PC-3 (cell line): ENCODE measurements at regions not wholly inside any gene's neighbourhood (a gene's known extent, or its start where the extent isn't known, plus 50 kb on each side); places are given as distances from the start of the nearest gene placed in this dataset.

Experiments used
- ATAC-seq: fragments of 200-7000 bp; cut with Tn5 transposase; 2 replicates; pipeline ENCODE4 v1.9.1; 2020; ENCODE audit warnings: mild to moderate bottlenecking, moderate library complexity
- BruUV-seq: library from RNA; stranded (reverse); fragments of 400-500 nt; replicated peaks from 2 replicates; lab custom pipeline; 2021; lab: Mats Ljungman, UMichigan
- CTCF ChIA-PET: fragments of 300-600 bp; sonication (Branson Sonifier 250); formaldehyde crosslinking; loops from one replicate; lab custom pipeline; 2022; ENCODE audit warnings: antibody characterized with exemption; lab: Charles Lee
- POLR2A ChIA-PET: fragments of 300-600 bp; sonication (Branson Sonifier 250); formaldehyde crosslinking; loops from one replicate; lab custom pipeline; 2022; ENCODE audit warnings: antibody characterized with exemption; ENCODE audit not compliant: unreplicated experiment; lab: Charles Lee
- DNase-seq: peaks from one replicate; pipeline ENCODE4 v3.0.0-alpha.2; 2015
- H2AFZ ChIP-seq: fragments of 300-600 bp; sonication (generic); 2 replicates; pipeline ENCODE4 v1.6.0; 2016; ENCODE audit warnings: antibody characterized with exemption, low read length
- H3F3A ChIP-seq: fragments of 300-600 bp; sonication (generic); one replicate; pipeline ENCODE4 v1.6.0; 2017; ENCODE audit warnings: antibody characterized with exemption, low read length, control low read depth, mild to moderate bottlenecking; ENCODE audit not compliant: unreplicated experiment
- H3K27ac ChIP-seq: fragments of 300-600 bp; sonication (generic); 2 replicates; pipeline ENCODE4 v1.5.1; 2016; ENCODE audit warnings: mild to moderate bottlenecking, low read length
- H3K27me3 ChIP-seq: fragments of 300-600 bp; sonication (generic); 2 replicates; pipeline ENCODE4 v1.6.1; 2016; ENCODE audit warnings: low read length, mixed read lengths
- H3K36me3 ChIP-seq: fragments of 300-600 bp; sonication (generic); 2 replicates; pipeline ENCODE4 v1.6.1; 2016; ENCODE audit warnings: low read depth, mixed run types, low read length, mixed read lengths
- H3K4me1 ChIP-seq: fragments of 300-600 bp; sonication (generic); 2 replicates; pipeline ENCODE4 v1.5.1; 2016; ENCODE audit warnings: low read length; ENCODE audit not compliant: insufficient read depth
- H3K4me2 ChIP-seq: fragments of 300-600 bp; sonication (generic); 2 replicates; pipeline ENCODE4 v1.6.0; 2016; ENCODE audit warnings: low read length
- H3K4me3 ChIP-seq: fragments of 300-600 bp; sonication (generic); 2 replicates; pipeline ENCODE4 v1.5.1; 2016; ENCODE audit warnings: mild to moderate bottlenecking, low read length, mixed read lengths
- H3K79me2 ChIP-seq: fragments of 300-600 bp; sonication (generic); 2 replicates; pipeline ENCODE4 v1.6.1; 2017; ENCODE audit warnings: low read length, mixed read lengths
- H3K9ac ChIP-seq: fragments of 300-600 bp; sonication (generic); 2 replicates; pipeline ENCODE4 v1.6.0; 2016; ENCODE audit warnings: mild to moderate bottlenecking, low read length
- H3K9me2 ChIP-seq: fragments of 300-600 bp; sonication (generic); replicated peaks from 2 replicates; pipeline ENCODE4 v1.6.1; 2016; ENCODE audit warnings: mixed run types, low read length, mixed read lengths
- H3K9me3 ChIP-seq: fragments of 300-600 bp; sonication (generic); 2 replicates; pipeline ENCODE4 v1.6.1; 2016; ENCODE audit warnings: low read length, mixed read lengths
- H4K20me1 ChIP-seq: fragments of 300-600 bp; sonication (generic); 2 replicates; pipeline ENCODE4 v1.6.1; 2016; ENCODE audit warnings: low read length, mixed read lengths
- CTCF ChIP-seq: fragments of 300-600 bp; sonication (generic); conservative IDR thresholded peaks from 2 replicates; pipeline ENCODE4 v1.5.1; 2017; ENCODE audit warnings: antibody characterized with exemption, low read depth, mild to moderate bottlenecking, low read length
- EZH2 ChIP-seq: fragments of 300-600 bp; sonication (generic); IDR thresholded peaks from one replicate; pipeline ENCODE4 v1.6.1; 2017; ENCODE audit warnings: antibody characterized with exemption, mild to moderate bottlenecking, low read length; ENCODE audit not compliant: unreplicated experiment
- EZH2phosphoT487 ChIP-seq: fragments of 300-600 bp; sonication (generic); IDR thresholded peaks from 2 replicates; pipeline ENCODE4 v1.6.1; 2018; ENCODE audit warnings: mild to moderate bottlenecking, antibody characterized with exemption, low read length, borderline replicate concordance
- intact Hi-C: fragments of 100-400 bp; cut with micrococcal nuclease; formaldehyde crosslinking; loops from 2 replicates; pipeline ENCODE4 v1.9.0; 2023

- POLR2A ChIA-PET = no interaction called here
- DNase-seq (no peak), ATAC-seq (no peak)
- Histone ChIP-seq H3F3A (no peaks in the 10 kb centered on the region), H3K79me2 (no peaks in the 10 kb centered on the region), H3K4me1 (no peaks in the 10 kb centered on the region), H3K4me2 (no peak overlapping the region), H4K20me1 (no peaks in the 10 kb centered on the region), H3K9me2 (no peaks in the 10 kb centered on the region), H3K36me3 (no peaks in the 10 kb centered on the region), H3K4me3 (no peak overlapping the region), H3K27ac (no peak overlapping the region), H3K27me3 (peaks cover 8% of the 10 kb centered on the region; the same call in 1 of the 2 replicates), H2AFZ (no peak overlapping the region), H3K9ac (no peak overlapping the region), H3K9me3 (no peaks in the 10 kb centered on the region)
- BruUV-seq = no TSS peak
- TF ChIP-seq EZH2 (no peak), EZH2phosphoT487 (no peak), CTCF (no peak)
- intact Hi-C loops = no loop called here
- CTCF ChIA-PET = no interaction called here
Observed at GRCh38 chr14:29380826-29381225, 546.8 kb downstream of the PRKD1 start.

GRCh38 chr14:29388571-29388970, 539.1 kb downstream of the PRKD1 start:
- H3K4me2 ChIP-seq = no peak overlapping the region

More at GRCh38 chr14:29388571-29388970, 539.1 kb downstream of the PRKD1 start:
- POLR2A ChIA-PET = no interaction called here
- Histone ChIP-seq H3K79me2 (no peaks in the 10 kb centered on the region), H2AFZ (no peak overlapping the region), H3K27me3 (peaks cover 45% of the 10 kb centered on the region), H3K9ac (no peak overlapping the region), H3K4me1 (no peaks in the 10 kb centered on the region), H3K9me3 (no peaks in the 10 kb centered on the region), H3K4me3 (no peak overlapping the region), H3K9me2 (no peaks in the 10 kb centered on the region), H3K27ac (no peak overlapping the region), H4K20me1 (no peaks in the 10 kb centered on the region), H3F3A (no peaks in the 10 kb centered on the region), H3K36me3 (no peaks in the 10 kb centered on the region)
- CTCF ChIA-PET = no interaction called here
- BruUV-seq = no TSS peak
- no peak for ATAC-seq
- DNase-seq = no peak
- intact Hi-C loops = no loop called here
- no peak for TF ChIP-seq EZH2phosphoT487
- no peak for TF ChIP-seq EZH2
- TF ChIP-seq CTCF = no peak
